ENCODE measurements at regions not wholly inside any gene's neighbourhood (a gene's known extent, or its start where the extent isn't known, plus 50 kb on each side); places are given as distances from the start of the nearest gene placed in this dataset.

DNA sequence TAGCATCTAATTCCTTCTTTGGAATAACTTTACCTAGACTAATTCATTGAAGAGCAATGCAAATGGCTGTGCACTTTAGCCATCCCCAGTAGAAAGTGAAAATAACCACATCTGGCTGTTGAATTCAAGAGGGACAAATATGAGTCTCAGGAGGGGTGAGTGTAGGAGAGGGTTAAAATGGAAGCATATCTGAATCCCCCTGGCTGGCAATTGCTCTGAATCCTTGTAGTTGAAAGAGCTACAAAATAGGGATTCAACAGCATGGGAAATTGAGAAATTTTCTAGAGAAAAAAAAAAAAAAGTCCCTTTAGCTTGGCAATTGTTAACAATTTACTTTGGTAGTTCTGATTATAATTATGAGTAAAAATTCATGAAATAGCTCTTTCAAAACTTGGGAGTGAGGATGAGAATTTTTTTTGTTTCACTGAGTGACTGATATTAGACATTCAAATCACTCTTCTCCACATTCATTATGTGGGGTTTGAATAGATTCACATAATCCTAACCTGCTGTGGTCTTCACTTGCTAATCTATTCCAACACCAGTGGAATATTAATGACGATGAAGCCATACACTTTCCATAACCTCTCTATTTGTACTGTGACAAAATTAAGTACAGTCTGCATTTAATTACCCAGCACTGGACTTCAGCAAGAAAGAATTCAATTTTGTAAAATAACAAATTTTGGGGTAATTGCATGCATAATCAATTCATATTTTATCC, 569.0 kb upstream of the MCTP2 start:
- H3K9me3 ChIP-seq = no peaks in the 10 kb centered on the region
- intact Hi-C loops (cut with DNase I; ENCODE audit: low total_unique reads) = no loop called here
- DNase-seq = no peak
- H3K36me3 ChIP-seq = no peaks in the 10 kb centered on the region
- H3K27me3 ChIP-seq = no peaks in the 10 kb centered on the region
- H3K4me1 ChIP-seq = no peaks in the 10 kb centered on the region
- H3K27ac ChIP-seq = no peak overlapping the region
- no peak overlapping the region for H3K4me3 ChIP-seq
- no peak for TF ChIP-seq POLR2A (IDR thresholded peaks at IDR 0.05)
- TF ChIP-seq, protein P1, sequence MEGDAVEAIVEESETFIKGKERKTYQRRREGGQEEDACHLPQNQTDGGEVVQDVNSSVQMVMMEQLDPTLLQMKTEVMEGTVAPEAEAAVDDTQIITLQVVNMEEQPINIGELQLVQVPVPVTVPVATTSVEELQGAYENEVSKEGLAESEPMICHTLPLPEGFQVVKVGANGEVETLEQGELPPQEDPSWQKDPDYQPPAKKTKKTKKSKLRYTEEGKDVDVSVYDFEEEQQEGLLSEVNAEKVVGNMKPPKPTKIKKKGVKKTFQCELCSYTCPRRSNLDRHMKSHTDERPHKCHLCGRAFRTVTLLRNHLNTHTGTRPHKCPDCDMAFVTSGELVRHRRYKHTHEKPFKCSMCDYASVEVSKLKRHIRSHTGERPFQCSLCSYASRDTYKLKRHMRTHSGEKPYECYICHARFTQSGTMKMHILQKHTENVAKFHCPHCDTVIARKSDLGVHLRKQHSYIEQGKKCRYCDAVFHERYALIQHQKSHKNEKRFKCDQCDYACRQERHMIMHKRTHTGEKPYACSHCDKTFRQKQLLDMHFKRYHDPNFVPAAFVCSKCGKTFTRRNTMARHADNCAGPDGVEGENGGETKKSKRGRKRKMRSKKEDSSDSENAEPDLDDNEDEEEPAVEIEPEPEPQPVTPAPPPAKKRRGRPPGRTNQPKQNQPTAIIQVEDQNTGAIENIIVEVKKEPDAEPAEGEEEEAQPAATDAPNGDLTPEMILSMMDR (IDR thresholded peaks at IDR 0.05) = no peak

GRCh38 chr15:93658026-93658816, 569.2 kb upstream of the RGMA start:
- H3K4me3 ChIP-seq = no peak overlapping the region
- H3K27ac ChIP-seq = no peak overlapping the region
- H3K9me3 ChIP-seq = no peaks in the 10 kb centered on the region
- DNase-seq = no peak
- intact Hi-C loops (cut with DNase I; ENCODE audit: low total_unique reads) = no loop called here
- TF ChIP-seq POLR2A (IDR thresholded peaks at IDR 0.05) = no peak
- TF ChIP-seq, protein P1 (IDR thresholded peaks at IDR 0.05) = no peak
- no peaks in the 10 kb centered on the region for H3K36me3 ChIP-seq
- H3K27me3 ChIP-seq = no peaks in the 10 kb centered on the region
- H3K4me1 ChIP-seq = no peaks in the 10 kb centered on the region

GRCh38 chr15:93656041-93656440, 567.0 kb upstream of the RGMA start:
- DNase-seq = no peak
- no peaks in the 10 kb centered on the region for H3K9me3 ChIP-seq
- no peaks in the 10 kb centered on the region for H3K4me1 ChIP-seq
- H3K36me3 ChIP-seq = no peaks in the 10 kb centered on the region
- H3K27me3 ChIP-seq = no peaks in the 10 kb centered on the region
- H3K4me3 ChIP-seq = no peak overlapping the region
- no peak overlapping the region for H3K27ac ChIP-seq
- intact Hi-C loops (cut with DNase I; ENCODE audit: low total_unique reads) = no loop called here
- TF ChIP-seq POLR2A (IDR thresholded peaks at IDR 0.05) = no peak
- TF ChIP-seq, protein P1 (IDR thresholded peaks at IDR 0.05) = no peak

- no peaks in the 10 kb centered on the region for H3K9me3 ChIP-seq
- intact Hi-C loops (cut with DNase I; ENCODE audit: low total_unique reads) = no loop called here
- no peaks in the 10 kb centered on the region for H3K36me3 ChIP-seq
- H3K27ac ChIP-seq = no peak overlapping the region
- H3K4me3 ChIP-seq = no peak overlapping the region
- TF ChIP-seq POLR2A (IDR thresholded peaks at IDR 0.05) = no peak
- TF ChIP-seq, protein P1 (IDR thresholded peaks at IDR 0.05) = no peak
- no peak for DNase-seq
- H3K27me3 ChIP-seq = no peaks in the 10 kb centered on the region
- no peaks in the 10 kb centered on the region for H3K4me1 ChIP-seq
Measured at GRCh38 chr15:93649691-93650235, 560.8 kb upstream of the RGMA start.

GRCh38 chr15:93646193-93646592, 557.2 kb upstream of the RGMA start:
- Histone ChIP-seq H3K27ac (no peak overlapping the region), H3K4me3 (no peak overlapping the region), H3K36me3 (no peaks in the 10 kb centered on the region), H3K27me3 (no peaks in the 10 kb centered on the region), H3K4me1 (no peaks in the 10 kb centered on the region), H3K9me3 (no peaks in the 10 kb centered on the region)
- TF ChIP-seq, protein P1 (IDR thresholded peaks at IDR 0.05) = no peak
- TF ChIP-seq POLR2A (IDR thresholded peaks at IDR 0.05) = no peak
- intact Hi-C loops (cut with DNase I; ENCODE audit: low total_unique reads) = no loop called here
- no peak for DNase-seq

All from uterus (tissue), 3 donors.